ENCODE measurements at regions not wholly inside any gene's neighbourhood (a gene's known extent, or its start where the extent isn't known, plus 50 kb on each side); places are given as distances from the start of the nearest gene placed in this dataset.

- WGBS, 4 donors: 47 to 56% (median 48%) methylated on average over 7 to 9 of the region's 9 CpGs
- no peaks in the 10 kb centered on the region for H3K4me1 ChIP-seq
- no peak overlapping the region for H3K27ac ChIP-seq
- TF ChIP-seq CTCF (IDR thresholded peaks at IDR 0.05) (no peak), POLR2A (IDR thresholded peaks at IDR 0.05) (no peak)
- H3K9me3 ChIP-seq: no peaks in the 10 kb centered on the region
- H3K36me3 ChIP-seq: no peaks in the 10 kb centered on the region
- H3K4me3 ChIP-seq: no peak overlapping the region
- ATAC-seq: no peak
- peaks cover 0 to 35% (median 13%) of the 10 kb centered on the region in 9 donors for H3K27me3 ChIP-seq
- intact Hi-C loops (cut with DNase I): no loop called here
- no peak for DNase-seq
Observed at GRCh38 chr3:127395663-127396355, 108.0 kb upstream of the PRR20G start.

- H3K4me1 ChIP-seq: no peaks in the 10 kb centered on the region
- ATAC-seq (no peak), DNase-seq (no peak)
- intact Hi-C loops (cut with DNase I): no loop called here
- no peak overlapping the region for H3K27ac ChIP-seq
- peaks cover 0 to 42% (median 13%) of the 10 kb centered on the region in 9 donors for H3K27me3 ChIP-seq
- WGBS, 4 donors: 57 to 68% (median 66%) methylated on average over 14 to 15 of the region's 15 CpGs
- TF ChIP-seq CTCF (IDR thresholded peaks at IDR 0.05) (no peak), POLR2A (IDR thresholded peaks at IDR 0.05) (no peak)
- H3K4me3 ChIP-seq: no peak overlapping the region
- H3K36me3 ChIP-seq: no peaks in the 10 kb centered on the region
- H3K9me3 ChIP-seq: no peaks in the 10 kb centered on the region
Observed at GRCh38 chr3:127394984-127395662, 107.3 kb upstream of the PRR20G start.

- Histone ChIP-seq H3K27me3 (peaks cover 0 to 51% (median 17%) of the 10 kb centered on the region in 9 donors), H3K27ac (no peak overlapping the region), H3K4me1 (no peaks in the 10 kb centered on the region), H3K9me3 (no peaks in the 10 kb centered on the region), H3K36me3 (no peaks in the 10 kb centered on the region), H3K4me3 (no peak overlapping the region)
- ATAC-seq: no peak
- intact Hi-C loops (cut with DNase I): no loop called here
- 59 to 75% (median 66%) methylated on average over 3 to 4 of the region's 4 CpGs for WGBS, 4 donors
- TF ChIP-seq POLR2A (IDR thresholded peaks at IDR 0.05): no peak
- no peak for TF ChIP-seq CTCF (IDR thresholded peaks at IDR 0.05)
- no peak for DNase-seq
Observed at GRCh38 chr3:127394031-127394430, 106.2 kb upstream of the PRR20G start.

GRCh38 chr3:127393131-127393820 is 105.4 kb upstream of the PRR20G start:
- Histone ChIP-seq H3K4me1 (no peaks in the 10 kb centered on the region), H3K9me3 (no peaks in the 10 kb centered on the region), H3K4me3 (no peak overlapping the region), H3K27me3 (peaks cover 0 to 59% (median 17%) of the 10 kb centered on the region in 9 donors), H3K36me3 (no peaks in the 10 kb centered on the region), H3K27ac (no peak overlapping the region)
- no peak for DNase-seq
- no peak for ATAC-seq
- WGBS, 4 donors: 72 to 87% (median 76%) methylated on average over 4 to 5 of the region's 5 CpGs
- intact Hi-C loops (cut with DNase I): no loop called here
- no peak for TF ChIP-seq POLR2A (IDR thresholded peaks at IDR 0.05)
- no peak for TF ChIP-seq CTCF (IDR thresholded peaks at IDR 0.05)
